DMS53 treated with DMSO at 0.1 percent for 48 hours (cell line): ENCODE measurements at regions not wholly inside any gene's neighbourhood (a gene's known extent, or its start where the extent isn't known, plus 50 kb on each side); places are given as distances from the start of the nearest gene placed in this dataset.
"Not testable (repeated sequence)": the region's sequence is repeated elsewhere in the genome, so short reads cannot be mapped to it uniquely, and the experiment has no call there.

Experiments used
- DNase-seq: peaks from one replicate; lab custom pipeline; 2025; ENCODE audit not compliant: unreplicated experiment; lab: John Stamatoyannopoulos, UW

DNA sequence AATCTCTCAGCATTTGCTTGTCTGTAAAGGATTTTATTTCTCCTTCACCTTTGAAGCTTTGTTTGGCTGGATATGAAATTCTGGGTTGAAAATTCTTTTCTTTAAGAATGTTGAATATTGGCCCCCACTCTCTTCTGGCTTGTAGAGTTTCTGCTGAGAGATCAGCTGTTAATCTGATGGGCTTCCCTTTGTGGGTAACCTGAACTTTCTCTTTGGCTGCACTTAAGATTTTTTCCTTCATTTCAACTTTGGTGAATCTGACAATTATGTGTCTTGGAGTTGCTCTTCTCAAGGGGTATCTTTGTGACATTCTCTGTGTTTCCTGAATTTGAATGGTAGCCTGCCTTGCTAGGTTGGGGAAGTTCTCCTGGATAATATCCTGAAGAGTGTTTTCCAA lies 189.4 kb downstream of the TTC6 start:
- DNase-seq: not testable (repeated sequence)

DNA sequence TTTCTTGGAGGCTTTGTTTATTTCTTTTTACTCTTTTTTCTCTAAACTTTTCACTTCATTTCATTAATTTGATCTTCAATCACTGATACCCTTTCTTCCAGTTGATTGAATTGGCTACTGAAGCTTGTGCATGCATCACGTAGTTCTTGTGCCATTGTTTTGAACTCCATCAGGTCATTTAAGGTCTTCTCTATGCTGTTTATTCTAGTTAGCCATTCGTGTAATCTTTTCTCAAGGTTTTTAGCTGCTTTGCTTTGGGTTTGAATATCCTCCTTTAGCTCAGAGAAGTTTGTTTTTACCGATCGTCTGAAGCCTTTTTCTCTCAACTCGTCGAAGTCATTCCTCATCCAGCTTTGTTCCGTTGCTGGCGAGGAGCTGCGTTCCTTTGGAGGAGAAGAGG lies 189.9 kb downstream of the TTC6 start:
- not testable (repeated sequence) for DNase-seq

DNA sequence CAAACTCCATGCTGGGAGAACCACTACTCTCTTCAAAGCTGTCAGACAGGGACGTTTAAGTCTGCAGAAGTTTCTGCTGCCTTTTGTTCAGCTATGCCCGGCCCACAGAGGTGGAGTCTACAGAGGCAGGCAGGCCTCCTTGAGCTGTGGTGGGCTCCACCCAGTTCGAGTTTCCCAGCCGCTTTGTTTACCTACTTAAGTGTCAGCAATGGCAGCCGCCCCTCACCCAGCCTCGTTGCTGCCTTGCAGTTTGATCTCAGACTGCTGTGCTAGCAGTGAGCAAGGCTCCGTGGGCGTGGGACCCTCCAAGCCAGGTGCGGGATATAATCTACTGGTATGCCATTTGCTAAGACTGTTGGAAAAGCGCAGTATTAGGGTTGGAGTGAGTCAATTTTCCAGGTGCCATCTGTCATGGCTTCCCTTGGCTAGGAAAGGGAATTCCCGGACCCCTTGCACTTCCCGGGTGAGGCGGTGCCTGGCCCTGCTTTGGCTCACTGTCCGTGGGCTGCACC lies 190.7 kb downstream of the TTC6 start:
- not testable (repeated sequence) for DNase-seq

DNA sequence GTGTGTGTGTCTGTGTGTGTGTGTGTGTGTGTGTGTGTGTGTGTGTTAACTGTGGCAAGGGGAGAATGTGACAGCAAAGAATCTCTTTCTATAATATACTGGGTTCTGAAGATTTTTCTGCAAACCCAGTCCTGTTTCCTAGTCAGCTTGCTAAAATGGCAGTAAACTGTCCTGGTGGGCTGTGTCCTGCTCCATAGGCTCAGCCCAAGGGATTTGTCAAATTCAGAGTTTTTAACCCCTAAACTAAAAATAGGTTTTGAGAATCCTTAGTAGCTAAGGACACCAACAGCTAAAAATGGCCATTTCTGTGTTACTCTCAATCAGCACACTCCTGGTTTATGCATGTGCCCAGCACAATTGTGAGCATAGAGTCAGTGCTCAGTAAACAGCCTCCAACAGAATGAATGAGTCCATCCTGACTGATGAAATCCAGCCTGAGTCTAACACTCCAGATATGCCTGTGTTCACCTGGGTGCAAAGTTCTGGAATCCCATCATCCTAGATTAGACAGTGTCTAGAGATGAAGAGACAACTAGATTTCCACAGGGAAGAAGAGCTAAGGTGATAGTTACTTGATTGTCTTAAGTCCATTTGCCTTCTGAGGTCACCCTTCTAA lies 192.6 kb downstream of the TTC6 start:
- no peak for DNase-seq

DNA sequence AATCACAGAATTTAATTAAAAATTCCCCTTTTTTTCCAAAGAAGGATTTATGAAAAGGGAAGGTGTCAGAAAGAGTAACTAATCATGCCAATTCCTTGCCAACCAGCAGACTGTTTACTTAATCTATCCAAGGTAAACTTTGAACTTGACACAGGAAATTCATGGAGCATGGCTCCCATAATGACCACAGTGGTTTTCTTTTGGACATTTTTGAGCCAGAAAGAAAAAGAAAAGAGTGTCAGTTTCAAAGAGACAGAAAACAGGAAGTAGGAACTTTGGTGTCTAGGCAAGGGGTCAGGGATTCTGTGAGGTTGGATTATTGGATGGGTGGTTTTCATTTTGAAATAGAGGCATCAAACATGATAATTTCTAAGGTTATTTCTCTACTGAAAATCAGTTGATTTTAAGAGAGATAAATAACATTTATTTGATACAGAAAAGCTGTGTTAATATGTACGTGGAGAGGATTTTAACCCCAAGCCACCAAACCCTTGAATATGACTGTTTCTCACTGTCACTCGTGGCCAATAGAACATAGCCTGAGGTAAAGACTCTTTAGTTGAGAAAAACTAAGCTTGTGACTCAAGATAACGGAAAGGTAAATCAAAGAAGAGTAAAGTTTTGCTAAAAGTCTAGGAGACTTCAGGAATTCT lies 196.1 kb downstream of the TTC6 start:
- DNase-seq: peak; percentile 5

DNA sequence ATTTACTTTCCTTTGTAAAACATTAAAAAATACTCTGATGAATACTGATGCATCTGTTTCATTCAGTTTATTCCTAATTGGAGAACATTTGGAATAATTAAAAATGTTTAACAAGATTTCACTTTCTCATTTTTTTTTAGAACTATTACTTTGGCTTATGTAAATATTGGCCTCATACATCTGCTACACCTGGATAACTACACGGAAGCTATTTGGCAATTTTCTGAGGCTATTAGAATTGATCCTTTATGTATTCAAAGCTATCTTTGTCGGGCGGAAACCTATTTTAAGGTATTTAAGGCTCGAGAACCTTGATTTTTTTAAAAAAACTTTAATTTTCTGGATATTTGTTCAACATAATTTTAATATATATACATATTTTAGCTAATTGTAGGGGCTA lies 196.7 kb downstream of the TTC6 start:
- DNase-seq: no peak

DNA sequence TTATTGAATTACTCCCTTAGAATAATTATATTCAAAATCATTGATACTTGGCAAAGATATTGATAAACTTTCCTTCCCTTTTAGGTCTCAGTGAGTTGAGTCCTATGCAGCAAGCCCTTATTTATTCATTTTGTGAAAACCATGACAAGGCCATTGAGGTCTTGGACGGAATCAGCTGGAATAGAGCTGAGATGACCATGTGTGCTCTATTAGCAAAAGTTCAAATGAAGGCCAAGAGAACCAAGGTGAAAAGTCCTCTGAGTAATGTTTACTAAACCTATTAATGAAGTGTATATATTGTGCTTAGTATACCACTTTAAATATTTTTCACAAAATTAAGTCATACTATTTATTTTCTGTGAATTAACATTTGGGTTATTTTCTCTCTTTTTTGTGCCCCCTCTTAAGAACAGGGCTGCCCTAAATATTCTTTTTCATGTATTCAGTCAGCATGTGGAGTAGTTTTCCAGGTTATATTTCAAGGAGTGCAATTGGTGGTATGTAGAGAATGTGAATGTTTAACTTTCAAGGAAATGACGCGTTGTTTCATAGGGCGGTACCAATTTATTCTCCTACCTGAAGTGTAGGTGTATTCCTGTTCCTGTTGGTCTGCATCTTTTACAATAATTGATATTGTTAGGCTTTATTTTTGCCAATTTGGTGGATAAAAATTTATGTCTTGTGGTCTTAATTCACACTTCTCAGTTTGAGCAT lies 201.4 kb downstream of the TTC6 start:
- DNase-seq: no peak

DNA sequence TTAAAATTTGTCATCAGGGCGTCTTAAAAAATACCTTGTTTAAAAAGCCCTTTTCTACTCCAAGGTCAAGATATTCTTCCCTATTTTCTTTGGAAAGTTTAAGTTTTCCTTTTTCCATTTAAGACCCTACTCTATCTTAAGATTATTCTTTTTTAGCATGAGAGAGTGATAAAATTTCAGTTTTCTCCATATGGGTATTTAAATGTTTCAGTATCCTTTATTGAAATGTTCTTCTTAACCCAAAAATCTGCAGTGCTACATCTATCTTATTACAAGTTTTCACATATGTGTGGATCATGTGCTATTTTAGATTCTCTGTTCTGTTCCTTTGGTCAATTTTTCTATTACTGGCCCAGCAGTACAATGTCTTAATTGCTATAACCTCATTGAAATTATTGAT lies 202.2 kb downstream of the TTC6 start:
- no peak for DNase-seq

DNA sequence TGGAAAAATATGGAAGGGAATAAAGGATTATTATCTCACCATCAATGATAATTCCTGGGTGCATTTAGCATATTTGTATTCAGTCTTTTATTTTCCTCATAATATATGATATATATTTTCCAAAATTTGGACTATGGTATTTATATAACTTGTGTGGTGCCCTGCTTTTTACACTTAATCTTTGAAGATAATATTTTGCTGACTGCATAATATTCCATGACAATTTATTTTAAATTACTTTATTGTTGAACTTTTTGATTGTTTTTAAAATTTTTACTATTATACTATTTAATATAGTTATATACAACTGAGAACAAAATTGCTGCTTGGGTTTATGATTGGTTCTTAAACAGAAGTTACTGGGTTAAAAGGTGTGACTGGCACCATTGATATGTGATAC lies 212.3 kb downstream of the TTC6 start:
- no peak for DNase-seq

DNA sequence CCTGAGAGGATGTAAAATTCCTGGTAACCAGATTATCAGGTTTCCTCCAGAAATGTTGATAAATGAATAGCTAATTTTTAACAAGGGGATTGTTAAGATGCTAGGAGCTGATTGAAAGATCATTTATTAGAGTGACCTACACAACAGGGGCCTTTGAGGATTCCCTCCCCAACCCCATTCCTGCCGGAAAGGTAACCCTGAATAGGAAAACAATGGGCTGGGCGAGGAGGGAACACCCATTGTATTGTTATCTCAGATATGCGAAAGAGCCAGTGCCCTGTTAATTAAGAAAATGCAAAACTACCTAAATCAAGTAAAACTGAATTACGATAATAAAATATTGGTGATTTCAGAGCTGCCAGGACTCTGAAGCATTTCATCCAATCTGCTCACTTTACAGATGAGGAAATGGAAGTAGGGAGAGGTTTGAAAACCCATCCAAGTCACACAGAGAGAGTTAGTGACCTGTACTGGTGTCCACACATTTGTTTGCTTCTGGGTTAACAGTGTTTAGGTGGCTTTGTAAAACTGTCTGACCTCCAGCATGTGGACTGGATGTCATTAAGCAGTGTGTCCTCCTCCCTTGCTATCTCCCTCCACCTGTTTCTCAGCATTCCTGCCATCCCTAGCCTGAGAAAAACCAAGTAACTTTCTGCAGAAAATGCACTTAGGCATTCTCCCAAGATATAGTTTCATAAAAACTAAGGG lies 214.8 kb downstream of the TTC6 start:
- DNase-seq: no peak

DNA sequence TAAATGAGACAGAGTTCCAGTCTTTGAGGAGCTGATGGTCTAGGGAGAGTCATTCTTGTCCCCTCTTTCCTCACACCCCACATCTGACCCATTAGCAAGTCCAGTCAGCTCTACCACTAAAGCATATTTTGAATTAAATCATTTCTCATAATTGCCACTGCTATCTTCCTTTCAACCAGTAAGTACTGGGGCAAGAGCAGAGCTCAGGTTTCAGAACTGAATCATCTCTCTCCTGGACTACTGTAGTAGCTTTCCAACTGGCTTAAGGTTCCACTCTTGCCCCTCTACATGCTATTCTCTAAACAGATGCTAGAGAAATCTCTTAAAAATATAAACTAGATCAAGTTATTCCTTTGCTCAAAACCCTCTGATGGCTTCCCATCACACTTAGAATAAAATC lies 218.3 kb downstream of the TTC6 start:
- DNase-seq: no peak

DNA sequence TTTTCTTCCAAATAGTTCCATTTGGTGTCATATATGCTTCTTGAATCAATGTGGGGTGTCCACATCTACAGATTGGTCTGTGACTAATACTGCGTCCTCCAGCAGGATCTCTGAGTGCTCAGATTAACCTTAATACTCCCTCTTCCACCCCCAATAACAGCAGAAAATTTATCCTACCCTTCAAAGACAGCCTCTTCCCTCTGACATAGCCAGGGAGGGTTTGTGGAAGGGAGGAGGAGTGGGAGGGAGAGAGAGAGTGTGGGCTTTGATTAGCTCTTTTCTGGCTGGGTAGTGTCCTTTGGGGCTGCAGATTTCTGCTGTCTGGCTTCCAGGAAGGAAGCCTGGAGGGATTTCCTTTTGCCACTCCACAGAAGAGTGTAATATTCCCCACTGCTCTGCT lies 220.7 kb downstream of the TTC6 start:
- no peak for DNase-seq

DNA sequence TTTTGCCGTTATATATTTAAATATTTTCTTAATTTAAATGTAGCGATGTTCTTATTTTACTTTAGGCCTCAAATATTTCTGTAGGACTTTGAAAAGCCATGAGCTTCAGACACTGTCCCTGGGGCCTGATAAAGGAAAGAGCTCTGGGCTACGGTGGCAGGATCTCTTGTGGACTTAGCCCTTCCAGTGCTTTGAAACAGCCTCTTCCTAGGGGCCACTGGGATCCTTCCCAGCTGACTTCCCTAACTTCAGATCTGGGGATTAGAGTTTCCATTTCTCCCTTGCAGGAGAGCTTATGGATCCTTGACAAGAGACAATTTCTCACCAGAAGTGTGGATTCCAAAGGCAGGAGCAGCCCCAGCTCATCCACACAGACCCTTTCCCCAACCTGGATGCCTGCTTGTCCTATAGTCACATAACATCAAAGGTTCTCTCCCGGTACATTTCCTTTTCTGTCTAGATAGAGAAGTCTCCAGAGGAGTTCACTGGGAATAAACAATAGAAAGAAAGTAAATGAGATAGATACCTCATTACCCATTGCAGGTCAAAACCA lies 221.4 kb downstream of the TTC6 start:
- no peak for DNase-seq

DNA sequence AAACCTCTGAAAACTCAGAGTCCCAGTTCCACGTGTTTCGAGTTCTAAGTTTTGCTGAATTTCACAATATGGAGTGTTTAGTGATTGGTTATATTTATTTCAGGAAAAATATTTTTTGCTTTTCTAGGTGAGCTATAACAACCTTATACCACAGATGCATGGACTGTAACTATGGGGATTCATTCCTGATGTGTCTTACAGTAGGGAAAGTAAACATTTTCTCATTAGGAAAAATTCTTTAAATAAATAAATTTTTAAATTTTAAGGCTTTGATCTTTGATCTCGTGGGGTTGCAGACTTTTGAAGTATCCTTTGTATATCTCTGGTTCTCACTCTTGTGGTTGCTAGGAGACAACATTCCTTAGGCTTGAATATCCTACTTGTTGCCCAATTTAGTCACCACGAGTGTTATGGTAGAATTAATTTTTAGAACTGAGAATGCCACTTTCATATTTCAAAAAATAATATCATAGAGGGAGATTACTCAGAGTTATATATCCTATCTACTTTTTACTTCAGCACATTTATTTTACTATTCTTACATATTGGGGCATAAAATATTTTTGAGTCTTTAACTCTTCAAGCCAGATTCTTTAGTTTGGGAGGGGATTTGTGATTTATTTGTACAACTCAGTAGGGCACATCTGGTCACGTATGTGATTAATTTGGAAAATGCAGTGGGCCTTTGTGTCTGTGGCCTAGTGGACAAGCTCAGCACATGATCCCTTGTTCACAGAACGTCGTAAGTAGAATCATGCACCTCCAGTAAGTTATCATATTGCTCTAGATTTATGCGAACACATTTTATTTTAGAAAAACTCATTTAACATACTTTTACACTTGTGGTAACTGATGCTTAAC lies 224.0 kb downstream of the TTC6 start:
- no peak for DNase-seq

DNA sequence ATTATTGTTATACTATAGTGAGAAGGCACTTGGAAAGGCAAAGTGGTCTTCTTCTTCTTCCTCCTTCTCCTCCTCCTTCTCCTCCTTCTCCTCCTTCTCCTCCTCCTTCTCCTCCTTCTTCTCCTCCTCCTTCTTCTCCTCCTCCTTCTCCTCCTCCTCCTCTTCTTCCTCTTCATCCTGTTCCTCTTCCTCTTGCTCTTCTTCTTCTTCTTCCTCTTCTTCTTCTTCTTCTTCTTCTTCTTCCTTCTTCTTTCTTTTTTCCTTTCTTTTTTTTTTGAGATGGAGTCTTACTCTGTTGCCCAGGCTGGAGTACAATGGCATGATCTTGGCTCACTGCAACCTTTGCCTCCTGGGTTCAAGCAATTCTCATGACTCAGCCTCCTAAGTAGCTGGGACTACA lies 225.4 kb downstream of the TTC6 start:
- DNase-seq: not testable (repeated sequence)

DNA sequence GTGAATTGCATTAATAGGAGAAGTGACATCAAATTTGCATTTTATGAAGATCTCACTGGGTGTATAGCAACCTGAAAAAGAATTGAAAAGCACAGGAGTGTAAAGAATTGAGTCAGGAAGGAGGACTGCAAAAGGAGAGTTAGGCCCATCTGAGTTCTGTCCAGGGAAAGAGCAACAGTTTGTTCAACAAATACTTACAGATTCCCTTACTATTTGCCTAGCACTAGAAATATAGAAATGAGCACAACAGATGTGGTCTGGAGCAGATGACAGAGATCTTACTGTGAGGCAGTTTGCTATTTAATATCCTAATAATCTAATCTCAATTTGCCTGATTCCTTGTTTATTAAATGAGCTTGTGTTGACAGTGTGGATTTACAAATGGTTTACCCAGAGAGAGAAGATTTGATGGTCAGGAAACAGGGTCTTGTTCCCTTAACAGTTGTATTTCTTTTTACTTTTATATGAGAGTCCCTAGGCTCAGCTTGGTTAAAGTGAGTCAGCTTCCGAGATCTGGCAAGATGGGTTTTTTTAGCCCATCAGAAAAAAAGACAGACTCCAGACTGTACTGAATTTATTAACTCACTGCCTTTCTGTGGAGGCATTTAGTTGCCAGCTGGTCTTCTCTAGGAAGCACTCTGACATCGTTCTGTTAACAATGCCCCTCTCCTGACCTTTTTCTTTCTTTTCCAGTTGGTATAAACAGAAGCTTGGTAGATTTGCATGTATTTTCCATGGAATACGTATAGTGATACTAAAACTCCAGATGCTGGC lies 229.7 kb downstream of the TTC6 start:
- peak; percentile 27 for DNase-seq

DNA sequence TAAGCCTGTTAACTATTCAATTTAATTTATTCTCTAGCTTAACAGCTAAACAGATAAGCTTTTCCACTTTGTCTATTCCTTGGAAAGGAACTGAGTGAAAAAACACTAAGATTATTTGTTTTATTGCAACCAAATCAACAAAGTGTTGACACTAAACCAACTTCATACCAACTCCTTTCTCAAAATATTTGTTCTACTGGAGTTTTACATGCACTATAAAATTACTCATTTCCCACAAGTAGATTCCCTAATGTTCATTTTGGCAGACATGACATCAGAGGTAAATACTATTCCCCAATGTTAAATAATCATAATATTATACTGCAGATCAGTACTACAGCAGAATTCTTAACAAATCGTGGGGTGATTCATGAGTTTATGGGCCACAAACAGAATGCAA lies 231.4 kb downstream of the TTC6 start:
- DNase-seq: no peak

DNA sequence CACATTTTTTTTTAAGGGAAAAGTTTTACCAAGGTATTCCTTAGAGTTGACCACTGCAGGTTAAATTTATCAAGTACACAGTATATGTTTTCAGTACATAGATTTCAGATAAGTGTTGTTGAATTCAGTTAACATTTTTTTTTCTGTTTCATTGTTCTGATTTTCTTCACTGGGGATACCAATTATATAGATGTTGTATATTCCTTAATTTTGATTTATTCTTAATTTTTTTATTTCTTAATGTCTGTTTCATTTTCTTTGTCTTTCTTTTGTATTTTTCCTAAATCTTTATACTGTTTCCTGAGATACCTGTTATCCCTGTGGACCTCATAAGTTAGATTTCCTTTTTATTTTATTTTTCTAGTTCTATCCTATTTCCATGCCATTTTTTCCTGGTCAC lies 234.8 kb downstream of the TTC6 start:
- DNase-seq: no peak

DNA sequence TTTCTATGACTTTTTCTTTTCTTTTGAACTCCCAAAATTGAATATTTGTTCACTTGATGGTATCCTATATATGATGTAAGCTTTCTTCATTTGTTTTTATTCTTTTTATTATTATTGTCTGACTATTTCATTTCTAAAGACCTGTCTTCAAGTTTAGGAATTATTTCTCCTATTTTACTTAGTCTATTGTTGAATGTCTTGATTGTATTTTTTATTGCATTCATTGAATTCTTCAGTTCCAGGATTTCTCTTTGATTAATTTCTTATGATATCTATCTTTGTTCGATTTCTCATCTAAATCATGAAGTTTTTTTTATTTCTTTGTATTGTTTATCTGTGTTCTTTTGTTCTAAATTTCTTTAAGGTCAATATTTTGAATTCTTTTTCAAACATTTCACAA lies 238.8 kb downstream of the TTC6 start:
- no peak for DNase-seq

DNA sequence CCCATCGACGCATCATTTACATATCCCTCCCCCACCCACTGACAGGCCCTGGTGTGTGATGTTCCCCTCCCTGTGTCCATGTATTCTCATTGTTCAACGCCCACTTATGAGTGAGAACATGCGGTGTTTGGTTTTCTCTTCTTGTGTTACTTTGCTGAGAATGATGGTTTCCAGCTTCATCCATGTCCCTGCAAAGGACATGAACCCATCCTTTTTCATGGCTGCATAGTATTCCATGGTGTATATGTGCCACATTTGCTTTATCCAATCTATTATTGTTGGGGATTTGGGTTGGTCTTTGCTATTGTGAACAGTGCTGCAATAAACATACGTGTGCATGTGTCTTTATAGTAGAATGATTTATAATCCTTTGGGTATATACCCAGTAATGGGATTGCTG lies 243.3 kb downstream of the TTC6 start:
- not testable (repeated sequence) for DNase-seq
